DND-41 (cell line): ENCODE measurements at regions not wholly inside any gene's neighbourhood (a gene's known extent, or its start where the extent isn't known, plus 50 kb on each side); places are given as distances from the start of the nearest gene placed in this dataset.
A peak's percentile ranks its signal among the peaks of the same experiment; 100 is the strongest.

Experiments used
- ATAC-seq: fragments of 200-7000 bp; cut with Tn5 transposase; 3 replicates; pipeline ENCODE4 v1.9.1; 2021; ENCODE audit warnings: low read depth; ENCODE audit not compliant: insufficient read depth
- DNase-seq: peaks from one replicate; pipeline ENCODE4 v3.0.0-alpha.2; 2020
- H2AFZ ChIP-seq: 2 replicates; pipeline ENCODE4 v1.6.0; 2012; ENCODE audit warnings: low read depth, low read length
- H3K27ac ChIP-seq: 2 replicates; pipeline ENCODE4 v1.5.1; 2012; ENCODE audit warnings: low read length, inconsistent platforms
- H3K27me3 ChIP-seq: fragments of 200-600 bp; sonication (generic); 2 replicates; pipeline ENCODE4 v1.6.0; 2012; ENCODE audit warnings: low read length, mild to moderate bottlenecking, inconsistent platforms; ENCODE audit not compliant: insufficient read depth, poor library complexity
- H3K36me3 ChIP-seq: 2 replicates; pipeline ENCODE4 v1.5.1; 2012; ENCODE audit warnings: low read length, inconsistent platforms; ENCODE audit not compliant: insufficient read depth
- H3K4me1 ChIP-seq: 2 replicates; pipeline ENCODE4 v1.5.1; 2012; ENCODE audit warnings: mild to moderate bottlenecking, low read length; ENCODE audit not compliant: insufficient read depth
- H3K4me2 ChIP-seq: 2 replicates; pipeline ENCODE4 v1.6.0; 2012; ENCODE audit warnings: mild to moderate bottlenecking, moderate library complexity, low read length, inconsistent platforms; ENCODE audit not compliant: insufficient read depth
- H3K4me3 ChIP-seq, 2 experiments: fragments of 200-600 bp in 1 of 2; shearing (Covaris generic) in 1 of 2; 2 replicates each; pipeline ENCODE4 v1.5.1; 2012 to 2016; ENCODE audit warnings: inconsistent platforms in 2 of 2, low read length in 2 of 2, mild to moderate bottlenecking in 2 of 2, low read depth in 1 of 2, moderate library complexity in 1 of 2
- H3K79me2 ChIP-seq: 2 replicates; pipeline ENCODE4 v1.6.0; 2012; ENCODE audit warnings: low read length, inconsistent platforms; ENCODE audit not compliant: insufficient read depth
- H3K9ac ChIP-seq: 2 replicates; pipeline ENCODE4 v1.6.0; 2012; ENCODE audit warnings: low read depth, mild to moderate bottlenecking, inconsistent platforms, low read length, moderate library complexity
- H3K9me3 ChIP-seq: 2 replicates; pipeline ENCODE4 v1.5.1; 2012; ENCODE audit warnings: low read length, moderate library complexity, mild to moderate bottlenecking, inconsistent platforms; ENCODE audit not compliant: insufficient read depth, severe bottlenecking
- H4K20me1 ChIP-seq: 2 replicates; pipeline ENCODE4 v1.6.0; 2012; ENCODE audit warnings: low read length; ENCODE audit not compliant: insufficient read depth
- EZH2 ChIP-seq: IDR thresholded peaks from 3 replicates; pipeline ENCODE4 v1.6.1; 2012; ENCODE audit warnings: borderline replicate concordance, low read depth, mild to moderate bottlenecking, moderate library complexity, low read length, inconsistent platforms; ENCODE audit not compliant: severe bottlenecking
- TF ChIP-seq, protein P1 (sequence below): IDR thresholded peaks from 2 replicates; pipeline ENCODE4 v1.5.1; 2012; ENCODE audit warnings: borderline replicate concordance, low read length, moderate library complexity, mild to moderate bottlenecking; ENCODE audit not compliant: poor library complexity, severe bottlenecking; ENCODE audit errors: extremely low read depth

DNA sequence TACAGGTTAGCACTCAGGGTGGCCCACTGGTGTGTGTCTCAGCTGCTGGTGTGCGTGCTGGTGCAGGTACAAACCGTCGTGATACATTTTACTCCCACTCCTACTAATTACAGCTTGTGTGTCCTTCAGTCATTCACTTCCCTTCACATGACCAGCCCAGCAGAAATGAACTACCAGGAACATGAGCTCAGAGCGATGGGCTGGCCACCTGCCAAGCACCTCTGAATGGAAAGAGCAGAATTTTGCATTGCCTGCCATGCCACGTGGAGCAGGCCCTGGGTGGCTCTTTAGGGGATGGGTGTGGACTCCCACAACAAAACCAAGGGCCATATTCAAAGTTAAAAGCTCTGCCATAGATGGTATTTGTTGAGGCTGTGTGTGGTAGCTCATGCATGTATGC, 58.9 kb upstream of the PGM2 start:
- Histone ChIP-seq H3K79me2 (no peaks in the 10 kb centered on the region), H3K27me3 (no peaks in the 10 kb centered on the region), H3K4me1 (no peaks in the 10 kb centered on the region), H3K36me3 (no peaks in the 10 kb centered on the region), H3K4me2 (no peak overlapping the region), H2AFZ (no peak overlapping the region), H4K20me1 (no peaks in the 10 kb centered on the region), H3K27ac (no peak overlapping the region), H3K9ac (no peak overlapping the region), H3K9me3 (no peaks in the 10 kb centered on the region), H3K4me3 (no peak overlapping the region)
- peak; percentile 40; the same call in 2 of the 3 replicates for ATAC-seq
- DNase-seq: peak; percentile 21
- TF ChIP-seq, protein P1, sequence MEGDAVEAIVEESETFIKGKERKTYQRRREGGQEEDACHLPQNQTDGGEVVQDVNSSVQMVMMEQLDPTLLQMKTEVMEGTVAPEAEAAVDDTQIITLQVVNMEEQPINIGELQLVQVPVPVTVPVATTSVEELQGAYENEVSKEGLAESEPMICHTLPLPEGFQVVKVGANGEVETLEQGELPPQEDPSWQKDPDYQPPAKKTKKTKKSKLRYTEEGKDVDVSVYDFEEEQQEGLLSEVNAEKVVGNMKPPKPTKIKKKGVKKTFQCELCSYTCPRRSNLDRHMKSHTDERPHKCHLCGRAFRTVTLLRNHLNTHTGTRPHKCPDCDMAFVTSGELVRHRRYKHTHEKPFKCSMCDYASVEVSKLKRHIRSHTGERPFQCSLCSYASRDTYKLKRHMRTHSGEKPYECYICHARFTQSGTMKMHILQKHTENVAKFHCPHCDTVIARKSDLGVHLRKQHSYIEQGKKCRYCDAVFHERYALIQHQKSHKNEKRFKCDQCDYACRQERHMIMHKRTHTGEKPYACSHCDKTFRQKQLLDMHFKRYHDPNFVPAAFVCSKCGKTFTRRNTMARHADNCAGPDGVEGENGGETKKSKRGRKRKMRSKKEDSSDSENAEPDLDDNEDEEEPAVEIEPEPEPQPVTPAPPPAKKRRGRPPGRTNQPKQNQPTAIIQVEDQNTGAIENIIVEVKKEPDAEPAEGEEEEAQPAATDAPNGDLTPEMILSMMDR: no peak
- TF ChIP-seq EZH2: no peak

- Histone ChIP-seq H3K36me3 (no peaks in the 10 kb centered on the region), H4K20me1 (no peaks in the 10 kb centered on the region), H2AFZ (no peak overlapping the region), H3K4me2 (no peak overlapping the region), H3K27me3 (no peaks in the 10 kb centered on the region), H3K79me2 (no peaks in the 10 kb centered on the region), H3K9me3 (no peaks in the 10 kb centered on the region), H3K4me1 (no peaks in the 10 kb centered on the region), H3K4me3 (no peak overlapping the region), H3K9ac (no peak overlapping the region), H3K27ac (no peak overlapping the region)
- no peak for TF ChIP-seq EZH2
- TF ChIP-seq, protein P1: no peak
- no peak for DNase-seq
- ATAC-seq: no peak
Observed at GRCh38 chr4:37767019-37767418, 59.5 kb upstream of the PGM2 start.

GRCh38 chr4:37765741-37766140, 60.7 kb upstream of the PGM2 start:
- no peak for ATAC-seq

More at GRCh38 chr4:37765741-37766140, 60.7 kb upstream of the PGM2 start:
- Histone ChIP-seq H3K9ac (no peak overlapping the region), H3K27ac (no peak overlapping the region), H3K4me1 (no peaks in the 10 kb centered on the region), H3K4me2 (no peak overlapping the region), H3K79me2 (no peaks in the 10 kb centered on the region), H3K9me3 (no peaks in the 10 kb centered on the region), H3K36me3 (no peaks in the 10 kb centered on the region), H2AFZ (no peak overlapping the region), H3K4me3 (no peak overlapping the region), H4K20me1 (no peaks in the 10 kb centered on the region), H3K27me3 (no peaks in the 10 kb centered on the region)
- TF ChIP-seq, protein P1: no peak
- TF ChIP-seq EZH2: no peak
- DNase-seq: no peak
